OCI-LY7 (cell line): ENCODE measurements at regions not wholly inside any gene's neighbourhood (a gene's known extent, or its start where the extent isn't known, plus 50 kb on each side); places are given as distances from the start of the nearest gene placed in this dataset.

ENCODE experiments used
- BruUV-seq: library from RNA; stranded (reverse); fragments of 400-500 nt; replicated peaks from 2 replicates; lab custom pipeline; 2021; lab: Mats Ljungman, UMichigan
- CTCF ChIA-PET: fragments of 300-600 bp; sonication (Branson Sonifier 250); formaldehyde crosslinking; loops from one replicate; lab custom pipeline; 2022; ENCODE audit warnings: antibody characterized with exemption; ENCODE audit not compliant: unreplicated experiment; lab: Charles Lee
- POLR2A ChIA-PET: fragments of 300-600 bp; sonication (Branson Sonifier 250); formaldehyde crosslinking; loops from one replicate; lab custom pipeline; 2022; ENCODE audit warnings: antibody characterized with exemption; lab: Charles Lee
- DNase-seq: peaks from one replicate; pipeline ENCODE4 v3.0.0-alpha.2; 2015; ENCODE audit warnings: low spot score
- H2AFZ ChIP-seq: fragments of 200-600 bp; sonication (generic), shearing (Covaris generic); 2 replicates; pipeline ENCODE4 v1.6.1; 2014; ENCODE audit warnings: mild to moderate bottlenecking, antibody characterized with exemption, low read length, moderate library complexity
- H3K27ac ChIP-seq: fragments of 200-600 bp; sonication (generic); 2 replicates; pipeline ENCODE4 v1.5.1; 2014; ENCODE audit warnings: mixed run types, low read depth, mild to moderate bottlenecking, moderate library complexity, low read length, inconsistent platforms; ENCODE audit not compliant: poor library complexity, severe bottlenecking
- H3K36me3 ChIP-seq: fragments of 200-600 bp; sonication (generic); 2 replicates; pipeline ENCODE4 v1.6.1; 2014; ENCODE audit warnings: mild to moderate bottlenecking, antibody characterized with exemption, low read length, moderate library complexity, mixed read lengths; ENCODE audit not compliant: insufficient read depth
- H3K4me1 ChIP-seq: fragments of 200-600 bp; sonication (generic); 2 replicates; pipeline ENCODE4 v1.5.1; 2014; ENCODE audit warnings: mild to moderate bottlenecking, low read length; ENCODE audit not compliant: insufficient read depth, poor library complexity, severe bottlenecking
- H3K4me2 ChIP-seq: fragments of 200-600 bp; sonication (generic); 2 replicates; pipeline ENCODE4 v1.6.1; 2014; ENCODE audit warnings: mild to moderate bottlenecking, low read length
- H3K4me3 ChIP-seq: fragments of 200-600 bp; sonication (generic); 2 replicates; pipeline ENCODE4 v1.5.1; 2014; ENCODE audit warnings: mild to moderate bottlenecking, low read depth, low read length; ENCODE audit not compliant: poor library complexity, severe bottlenecking
- H3K79me2 ChIP-seq: fragments of 200-600 bp; sonication (generic); 2 replicates; pipeline ENCODE4 v1.6.1; 2016; ENCODE audit warnings: low read depth, mild to moderate bottlenecking, low read length, moderate library complexity, mixed read lengths; ENCODE audit not compliant: insufficient read depth
- H3K9me2 ChIP-seq: fragments of 200-600 bp; sonication (generic); 2 replicates; pipeline ENCODE4 v1.6.1; 2016; ENCODE audit warnings: mild to moderate bottlenecking, low read length, mixed read lengths; ENCODE audit not compliant: insufficient read depth
- H3K9me3 ChIP-seq: fragments of 200-600 bp; sonication (generic); 2 replicates; pipeline ENCODE4 v1.6.1; 2014; ENCODE audit warnings: mild to moderate bottlenecking, mixed run types, low read length, mixed read lengths
- H4K20me1 ChIP-seq: fragments of 200-600 bp; sonication (generic); 2 replicates; pipeline ENCODE4 v1.6.1; 2014; ENCODE audit warnings: mild to moderate bottlenecking, antibody characterized with exemption, low read length, moderate library complexity, mixed read lengths; ENCODE audit not compliant: insufficient read depth
- EZH2phosphoT487 ChIP-seq: fragments of 200-600 bp; sonication (generic); IDR thresholded peaks from 2 replicates; pipeline ENCODE4 v1.6.1; 2018; ENCODE audit warnings: low read depth, borderline replicate concordance, mild to moderate bottlenecking, mixed run types, antibody characterized with exemption, low read length, moderate library complexity, mixed read lengths
- intact Hi-C: fragments of 100-400 bp; cut with micrococcal nuclease; formaldehyde crosslinking; loops from one replicate; pipeline ENCODE4 v1.10.0; 2022; ENCODE audit not compliant: unreplicated experiment
- TF ChIP-seq, protein P1 (sequence below): fragments of 200-600 bp; sonication (generic); conservative IDR thresholded peaks from 2 replicates; pipeline ENCODE4 v1.5.1; 2014; ENCODE audit warnings: mild to moderate bottlenecking, antibody characterized with exemption, low read length, moderate library complexity, mixed read lengths

DNA sequence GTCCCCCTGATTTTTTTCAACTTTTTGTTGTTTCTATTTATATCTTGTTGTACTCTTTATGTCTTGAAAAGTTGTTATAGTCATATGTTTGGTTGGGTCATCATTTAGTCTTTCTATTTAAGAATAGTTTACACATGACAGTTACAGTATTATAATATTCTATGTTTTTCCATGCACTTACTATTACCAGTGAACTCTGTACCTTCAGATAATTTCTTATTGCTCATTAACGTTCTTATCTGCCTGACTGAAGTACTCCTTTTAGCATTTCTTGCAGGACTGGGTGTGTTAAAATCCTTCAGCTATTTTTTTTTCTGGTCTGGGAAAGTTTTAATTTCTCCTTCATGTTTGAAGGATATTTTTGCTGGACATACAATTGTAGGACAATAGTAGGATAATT lies 157.7 kb upstream of the DIPK2B start:
- TF ChIP-seq, protein P1, sequence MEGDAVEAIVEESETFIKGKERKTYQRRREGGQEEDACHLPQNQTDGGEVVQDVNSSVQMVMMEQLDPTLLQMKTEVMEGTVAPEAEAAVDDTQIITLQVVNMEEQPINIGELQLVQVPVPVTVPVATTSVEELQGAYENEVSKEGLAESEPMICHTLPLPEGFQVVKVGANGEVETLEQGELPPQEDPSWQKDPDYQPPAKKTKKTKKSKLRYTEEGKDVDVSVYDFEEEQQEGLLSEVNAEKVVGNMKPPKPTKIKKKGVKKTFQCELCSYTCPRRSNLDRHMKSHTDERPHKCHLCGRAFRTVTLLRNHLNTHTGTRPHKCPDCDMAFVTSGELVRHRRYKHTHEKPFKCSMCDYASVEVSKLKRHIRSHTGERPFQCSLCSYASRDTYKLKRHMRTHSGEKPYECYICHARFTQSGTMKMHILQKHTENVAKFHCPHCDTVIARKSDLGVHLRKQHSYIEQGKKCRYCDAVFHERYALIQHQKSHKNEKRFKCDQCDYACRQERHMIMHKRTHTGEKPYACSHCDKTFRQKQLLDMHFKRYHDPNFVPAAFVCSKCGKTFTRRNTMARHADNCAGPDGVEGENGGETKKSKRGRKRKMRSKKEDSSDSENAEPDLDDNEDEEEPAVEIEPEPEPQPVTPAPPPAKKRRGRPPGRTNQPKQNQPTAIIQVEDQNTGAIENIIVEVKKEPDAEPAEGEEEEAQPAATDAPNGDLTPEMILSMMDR = no peak
- TF ChIP-seq EZH2phosphoT487 = no peak
- no peak for DNase-seq
- Histone ChIP-seq H3K4me2 (no peak overlapping the region), H3K9me3 (no peaks in the 10 kb centered on the region), H2AFZ (no peak overlapping the region), H3K4me3 (no peak overlapping the region), H3K36me3 (no peaks in the 10 kb centered on the region), H3K27ac (no peak overlapping the region), H3K79me2 (no peaks in the 10 kb centered on the region), H3K9me2 (no peaks in the 10 kb centered on the region), H4K20me1 (no peaks in the 10 kb centered on the region), H3K4me1 (no peaks in the 10 kb centered on the region)
- ChIA-PET POLR2A (no interaction called here), CTCF (no interaction called here)
- intact Hi-C loops = no loop called here
- no TSS peak for BruUV-seq

DNA sequence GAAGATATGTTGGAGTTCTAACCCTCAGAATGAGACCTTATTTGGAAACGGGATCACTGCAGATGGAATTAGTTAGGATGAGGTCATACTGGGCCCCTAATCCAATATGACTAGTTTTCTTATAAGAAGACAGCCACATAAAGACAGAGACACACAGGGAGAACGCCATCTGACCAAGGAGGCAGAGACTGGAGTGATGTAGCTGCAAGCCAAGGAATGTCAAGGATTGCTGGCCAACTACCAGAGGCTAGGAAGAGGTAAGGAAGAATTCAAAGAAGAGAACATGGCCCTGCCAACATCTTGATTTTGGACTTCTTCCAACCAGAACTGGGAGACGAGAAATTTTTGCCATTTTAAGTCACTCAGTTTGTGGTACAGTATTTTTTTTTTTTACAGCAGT lies 152.8 kb upstream of the DIPK2B start:
- H3K4me3 ChIP-seq = no peak overlapping the region
- intact Hi-C loops = no loop called here
- no peaks in the 10 kb centered on the region for H3K9me2 ChIP-seq
- ChIA-PET POLR2A (no interaction called here), CTCF (no interaction called here)
- no peak overlapping the region for H3K4me2 ChIP-seq
- H2AFZ ChIP-seq = no peak overlapping the region
- no peaks in the 10 kb centered on the region for H3K36me3 ChIP-seq
- DNase-seq = no peak
- no peaks in the 10 kb centered on the region for H4K20me1 ChIP-seq
- no peak overlapping the region for H3K27ac ChIP-seq
- no peaks in the 10 kb centered on the region for H3K9me3 ChIP-seq
- no peaks in the 10 kb centered on the region for H3K79me2 ChIP-seq
- H3K4me1 ChIP-seq = no peaks in the 10 kb centered on the region
- TF ChIP-seq EZH2phosphoT487 = no peak
- TF ChIP-seq, protein P1 = no peak
- BruUV-seq = no TSS peak

DNA sequence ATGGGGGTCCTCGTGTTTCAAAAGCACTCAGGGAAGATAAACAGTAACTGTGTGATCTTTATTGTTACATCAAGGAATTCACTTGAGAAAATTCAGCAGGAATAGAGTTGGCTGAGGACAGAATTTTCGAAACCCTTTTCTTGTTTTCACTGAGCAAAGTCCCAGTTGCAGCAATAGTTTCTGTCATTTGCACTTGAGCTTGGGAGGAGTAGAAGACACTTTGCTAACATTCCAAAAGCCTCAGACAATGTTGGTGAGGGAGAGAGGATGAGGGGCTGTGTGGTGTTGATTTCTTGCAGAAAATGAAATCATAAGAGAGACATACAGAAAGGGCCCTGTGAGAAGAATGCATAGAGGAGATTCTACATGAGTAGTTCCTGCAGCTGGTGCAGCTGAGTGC lies 151.9 kb upstream of the DIPK2B start:
- no peak for DNase-seq
- Histone ChIP-seq H3K79me2 (no peaks in the 10 kb centered on the region), H3K9me2 (no peaks in the 10 kb centered on the region), H3K4me2 (no peak overlapping the region), H4K20me1 (no peaks in the 10 kb centered on the region), H3K9me3 (no peaks in the 10 kb centered on the region), H2AFZ (no peak overlapping the region), H3K4me3 (no peak overlapping the region), H3K36me3 (no peaks in the 10 kb centered on the region), H3K27ac (no peak overlapping the region), H3K4me1 (no peaks in the 10 kb centered on the region)
- no TSS peak for BruUV-seq
- TF ChIP-seq, protein P1 = no peak
- no peak for TF ChIP-seq EZH2phosphoT487
- CTCF ChIA-PET = no interaction called here
- POLR2A ChIA-PET = no interaction called here
- intact Hi-C loops = no loop called here
